Uterus (tissue), 3 donors: ENCODE measurements at regions not wholly inside any gene's neighbourhood (a gene's known extent, or its start where the extent isn't known, plus 50 kb on each side); places are given as distances from the start of the nearest gene placed in this dataset.
"Not testable (repeated sequence)": the region's sequence is repeated elsewhere in the genome, so short reads cannot be mapped to it uniquely, and the experiment has no call there.

ENCODE experiments used
- DNase-seq, 2 donors: peaks; one replicate each; pipeline ENCODE4 v3.0.0-alpha.2; 2019 to 2020
- H3K27ac ChIP-seq, 2 donors: fragments of 200-600 bp; sonication (generic); 1 replicate in 1 of 2; 2 replicates in 1 of 2; pipeline ENCODE4 v1.5.1; 2016 to 2018
- H3K27me3 ChIP-seq, 2 donors: fragments of 200-600 bp; sonication (generic); one replicate each; pipeline ENCODE4 v1.5.1; 2018 to 2019; ENCODE audit warnings: control low read depth in 1 of 2
- H3K36me3 ChIP-seq, 2 donors: fragments of 200-600 bp; sonication (generic); one replicate each; pipeline ENCODE4 v1.5.1; 2019; ENCODE audit warnings: control low read depth in 1 of 2
- H3K4me1 ChIP-seq, 2 donors: fragments of 200-600 bp; sonication (generic); one replicate each; pipeline ENCODE4 v1.5.1; 2018 to 2019; ENCODE audit warnings: control low read depth in 1 of 2
- H3K4me3 ChIP-seq, 2 donors: fragments of 200-600 bp; sonication (generic); 1 replicate in 1 of 2; 2 replicates in 1 of 2; pipeline ENCODE4 v1.5.1; 2018 to 2019; ENCODE audit warnings: mild to moderate bottlenecking in 1 of 2
- H3K9me3 ChIP-seq, 2 donors: fragments of 200-600 bp; sonication (generic); one replicate each; pipeline ENCODE4 v1.5.1; 2019; ENCODE audit warnings: control low read depth in 1 of 2
- POLR2A ChIP-seq, 2 donors: fragments of 450-650 bp; IDR thresholded peaks; one replicate each; pipeline ENCODE4 v1.6.1; 2016; ENCODE audit warnings: antibody characterized with exemption in 2 of 2, mild to moderate bottlenecking in 1 of 2, moderate library complexity in 1 of 2
- intact Hi-C: fragments of 100-400 bp; cut with DNase I; formaldehyde crosslinking; loops from one replicate; pipeline ENCODE4 v1.15.1; 2023; ENCODE audit warnings: low total_unique reads
- TF ChIP-seq, protein P1 (sequence below), 4 experiments: fragments of 200-600 bp in 2 of 4; fragments of 450-650 bp in 2 of 4; sonication (generic) in 2 of 4; IDR thresholded peaks; one replicate each; pipeline ENCODE4 v1.5.1; 2016 to 2019; ENCODE audit warnings: antibody characterized with exemption in 4 of 4, mild to moderate bottlenecking in 2 of 4, moderate library complexity in 1 of 4
- donor health status: DM: yes; HTN: yes; CAD: no.

DNA sequence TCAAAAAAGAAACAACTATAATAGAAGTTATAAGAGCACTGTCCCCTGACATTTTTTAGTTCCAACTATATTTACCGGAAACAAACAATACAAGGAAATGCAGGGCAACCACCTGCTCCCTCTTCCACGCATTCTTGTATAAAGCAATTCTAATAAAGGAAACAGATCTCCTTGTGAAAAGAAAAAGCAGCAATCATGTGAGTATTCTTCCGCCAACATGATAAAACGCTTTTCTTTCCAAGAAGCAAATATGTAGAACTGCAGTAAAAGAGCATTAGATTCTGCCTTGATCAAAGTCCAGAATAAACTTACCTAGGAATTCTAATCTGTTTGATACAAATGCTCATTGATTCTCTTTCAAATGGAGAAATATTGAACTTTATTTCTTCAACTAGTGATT is 230.3 kb downstream of the CNTN3 start:
- Histone ChIP-seq H3K4me3 (no peak overlapping the region), H3K36me3 (no peaks in the 10 kb centered on the region), H3K27me3 (no peaks in the 10 kb centered on the region), H3K27ac (no peak overlapping the region), H3K9me3 (no peaks in the 10 kb centered on the region), H3K4me1 (no peaks in the 10 kb centered on the region)
- intact Hi-C loops, result no loop called here
- DNase-seq, result no peak
- TF ChIP-seq POLR2A (IDR thresholded peaks at IDR 0.05), result no peak
- TF ChIP-seq, protein P1, sequence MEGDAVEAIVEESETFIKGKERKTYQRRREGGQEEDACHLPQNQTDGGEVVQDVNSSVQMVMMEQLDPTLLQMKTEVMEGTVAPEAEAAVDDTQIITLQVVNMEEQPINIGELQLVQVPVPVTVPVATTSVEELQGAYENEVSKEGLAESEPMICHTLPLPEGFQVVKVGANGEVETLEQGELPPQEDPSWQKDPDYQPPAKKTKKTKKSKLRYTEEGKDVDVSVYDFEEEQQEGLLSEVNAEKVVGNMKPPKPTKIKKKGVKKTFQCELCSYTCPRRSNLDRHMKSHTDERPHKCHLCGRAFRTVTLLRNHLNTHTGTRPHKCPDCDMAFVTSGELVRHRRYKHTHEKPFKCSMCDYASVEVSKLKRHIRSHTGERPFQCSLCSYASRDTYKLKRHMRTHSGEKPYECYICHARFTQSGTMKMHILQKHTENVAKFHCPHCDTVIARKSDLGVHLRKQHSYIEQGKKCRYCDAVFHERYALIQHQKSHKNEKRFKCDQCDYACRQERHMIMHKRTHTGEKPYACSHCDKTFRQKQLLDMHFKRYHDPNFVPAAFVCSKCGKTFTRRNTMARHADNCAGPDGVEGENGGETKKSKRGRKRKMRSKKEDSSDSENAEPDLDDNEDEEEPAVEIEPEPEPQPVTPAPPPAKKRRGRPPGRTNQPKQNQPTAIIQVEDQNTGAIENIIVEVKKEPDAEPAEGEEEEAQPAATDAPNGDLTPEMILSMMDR (IDR thresholded peaks at IDR 0.05), result no peak

- intact Hi-C loops, result no loop called here
- DNase-seq, result no peak
- no peaks in the 10 kb centered on the region for H3K9me3 ChIP-seq
- H3K4me3 ChIP-seq, result no peak overlapping the region
- H3K27ac ChIP-seq, result no peak overlapping the region
- no peak for TF ChIP-seq POLR2A (IDR thresholded peaks at IDR 0.05)
- TF ChIP-seq, protein P1 (IDR thresholded peaks at IDR 0.05), result no peak
- no peaks in the 10 kb centered on the region for H3K36me3 ChIP-seq
- no peaks in the 10 kb centered on the region for H3K4me1 ChIP-seq
- no peaks in the 10 kb centered on the region for H3K27me3 ChIP-seq
Measured at GRCh38 chr3:74377669-74378068, 236.8 kb downstream of the CNTN3 start.

- H3K27ac ChIP-seq, H3K9me3 ChIP-seq, intact Hi-C loops, DNase-seq, H3K27me3 ChIP-seq, H3K36me3 ChIP-seq, H3K4me3 ChIP-seq, H3K4me1 ChIP-seq: not testable (repeated sequence)
Measured at GRCh38 chr3:74376323-74376722, 238.1 kb downstream of the CNTN3 start.

- Histone ChIP-seq H3K9me3 (no peaks in the 10 kb centered on the region), H3K27ac (no peak overlapping the region), H3K4me1 (no peaks in the 10 kb centered on the region), H3K4me3 (no peak overlapping the region), H3K27me3 (no peaks in the 10 kb centered on the region), H3K36me3 (no peaks in the 10 kb centered on the region)
- no peak for DNase-seq
- TF ChIP-seq POLR2A (IDR thresholded peaks at IDR 0.05), result no peak
- TF ChIP-seq, protein P1 (IDR thresholded peaks at IDR 0.05), result no peak
- intact Hi-C loops, result no loop called here
Measured at GRCh38 chr3:74375653-74376052, 238.8 kb downstream of the CNTN3 start.

DNA sequence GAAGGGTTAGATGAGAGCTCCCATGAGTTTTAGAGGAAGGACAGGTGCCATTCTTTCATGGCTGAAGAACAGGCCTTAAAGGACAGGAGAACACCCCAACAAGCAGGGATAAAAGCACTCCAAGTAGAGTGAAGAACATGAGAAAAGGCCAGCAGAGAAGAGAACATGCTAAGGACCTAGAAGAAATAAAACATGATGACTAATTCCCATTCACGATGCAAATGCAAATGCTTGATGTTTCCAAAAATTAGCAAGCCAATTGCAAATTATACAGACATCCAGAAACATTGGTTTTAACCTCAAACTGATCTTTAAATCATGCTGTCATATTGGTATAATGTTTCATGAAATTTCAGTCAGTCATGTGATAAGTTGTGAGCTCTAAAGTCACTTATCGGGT is 241.7 kb downstream of the CNTN3 start:
- TF ChIP-seq POLR2A (IDR thresholded peaks at IDR 0.05), result no peak
- TF ChIP-seq, protein P1 (IDR thresholded peaks at IDR 0.05), result no peak
- Histone ChIP-seq H3K27me3 (no peaks in the 10 kb centered on the region), H3K36me3 (no peaks in the 10 kb centered on the region), H3K9me3 (no peaks in the 10 kb centered on the region), H3K4me1 (no peaks in the 10 kb centered on the region), H3K4me3 (no peak overlapping the region), H3K27ac (no peak overlapping the region)
- no peak for DNase-seq
- intact Hi-C loops, result no loop called here

DNA sequence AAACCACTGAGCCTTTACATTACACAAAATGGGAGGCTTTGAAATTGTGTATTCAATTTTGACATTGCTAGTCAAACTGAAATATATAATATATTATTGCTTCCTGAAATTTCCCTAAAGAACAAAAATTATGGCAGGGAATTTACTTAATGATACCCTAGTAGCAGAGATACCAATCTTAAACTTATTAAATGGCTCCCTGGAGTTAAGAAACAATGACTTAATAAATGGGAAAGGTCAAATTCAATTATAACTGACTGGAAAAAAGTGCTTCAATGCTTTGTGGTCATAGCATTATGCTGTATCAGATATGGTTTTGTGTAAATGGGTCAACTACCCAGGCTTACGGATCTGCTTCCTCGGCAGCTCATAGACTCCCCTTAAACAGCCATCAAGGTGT is 244.1 kb downstream of the CNTN3 start:
- no peak overlapping the region for H3K4me3 ChIP-seq
- H3K36me3 ChIP-seq, result no peaks in the 10 kb centered on the region
- H3K4me1 ChIP-seq, result no peaks in the 10 kb centered on the region
- H3K27me3 ChIP-seq, result no peaks in the 10 kb centered on the region
- no peak for DNase-seq
- intact Hi-C loops, result no loop called here
- no peak for TF ChIP-seq POLR2A (IDR thresholded peaks at IDR 0.05)
- TF ChIP-seq, protein P1 (IDR thresholded peaks at IDR 0.05), result no peak
- no peak overlapping the region for H3K27ac ChIP-seq
- H3K9me3 ChIP-seq, result no peaks in the 10 kb centered on the region
